Natural killer cell (primary cell): ENCODE measurements at regions not wholly inside any gene's neighbourhood (a gene's known extent, or its start where the extent isn't known, plus 50 kb on each side); places are given as distances from the start of the nearest gene placed in this dataset.

Experiments used
- ATAC-seq, 3 donors: fragments of 150-1000 bp in 2 of 3; fragments of 200-7000 bp in 1 of 3; cut with Tn5 transposase; 1 replicate in 1 of 3; 2 replicates in 2 of 3; pipeline ENCODE4 v1.10.0; 2021; ENCODE audit warnings: mild to moderate bottlenecking in 2 of 3, moderate library complexity in 2 of 3
- DNase-seq, 2 donors: peaks; one replicate each; pipeline versions ENCODE4 v3.0.0 to v3.0.0-alpha.2; 2013 to 2021; ENCODE audit warnings: mixed read lengths in 1 of 2
- H3K27ac ChIP-seq: one replicate; pipeline ENCODE4 v1.5.1; 2013; ENCODE audit warnings: mild to moderate bottlenecking, low read length
- H3K27me3 ChIP-seq: one replicate; pipeline ENCODE4 v1.6.1; 2013; ENCODE audit warnings: low read length; ENCODE audit not compliant: control insufficient read depth, insufficient read depth
- H3K36me3 ChIP-seq: one replicate; pipeline ENCODE4 v1.6.1; 2013; ENCODE audit warnings: low read length; ENCODE audit not compliant: control insufficient read depth, insufficient read depth
- H3K4me1 ChIP-seq: one replicate; pipeline ENCODE4 v1.6.1; 2013; ENCODE audit warnings: low read length; ENCODE audit not compliant: control insufficient read depth, insufficient read depth
- H3K4me3 ChIP-seq: one replicate; pipeline ENCODE4 v1.5.1; 2013; ENCODE audit warnings: low read length
- H3K9me3 ChIP-seq: one replicate; pipeline ENCODE4 v1.6.1; 2013; ENCODE audit warnings: low read length; ENCODE audit not compliant: control insufficient read depth, insufficient read depth
- H3K27ac Mint-ChIP-seq, 2 donors: one replicate each; pipeline ENCODE4 v1.8.0; 2022; ENCODE audit warnings: mild to moderate bottlenecking in 2 of 2, mixed read lengths in 2 of 2, moderate library complexity in 1 of 2
- H3K27me3 Mint-ChIP-seq, 2 donors: one replicate each; pipeline ENCODE4 v1.8.0; 2022; ENCODE audit warnings: low read depth in 2 of 2, mixed read lengths in 2 of 2
- H3K36me3 Mint-ChIP-seq: one replicate; pipeline ENCODE4 v1.8.0; 2022; ENCODE audit warnings: mixed read lengths
- H3K4me1 Mint-ChIP-seq, 2 donors: one replicate each; pipeline ENCODE4 v1.8.0; 2022; ENCODE audit warnings: mixed read lengths in 2 of 2
- H3K4me3 Mint-ChIP-seq: one replicate; pipeline ENCODE4 v1.8.0; 2022; ENCODE audit warnings: mild to moderate bottlenecking, moderate library complexity, mixed read lengths
- H3K9me3 Mint-ChIP-seq, 2 donors: one replicate each; pipeline ENCODE4 v1.8.0; 2022; ENCODE audit warnings: mixed read lengths in 2 of 2
- CTCF ChIP-seq: fragments of 200-600 bp; IDR thresholded peaks from one replicate; pipeline ENCODE4 v1.8.0; 2022; ENCODE audit warnings: antibody characterized with exemption
- WGBS: methylation state at CpG from one replicate; pipeline ENCODE4 v1.1.7; 2013; ENCODE audit warnings: missing lambda C conversion rate; ENCODE audit not compliant: insufficient coverage; 5-methylcytosine and 5-hydroxymethylcytosine counted together
- intact Hi-C: fragments of 100-400 bp; cut with micrococcal nuclease; formaldehyde crosslinking; loops from one replicate; pipeline ENCODE4 v1.14.2; 2022

GRCh38 chr7:26008428-26008827, 143.6 kb upstream of the NFE2L3 start:
- no peaks in the 10 kb centered on the region for H3K9me3 ChIP-seq
- H3K9me3 Mint-ChIP-seq = no peaks in the 10 kb centered on the region
- H3K27me3 Mint-ChIP-seq = peaks cover 21% of the 10 kb centered on the region in 2 donors
- DNase-seq (no peak), ATAC-seq (no peak)
- H3K27me3 ChIP-seq = peaks cover 2% of the 10 kb centered on the region
- H3K4me1 ChIP-seq = no peaks in the 10 kb centered on the region
- no peak for TF ChIP-seq CTCF
- intact Hi-C loops = no loop called here
- H3K36me3 ChIP-seq = no peaks in the 10 kb centered on the region
- H3K4me1 Mint-ChIP-seq = no peaks in the 10 kb centered on the region
- WGBS = 83% methylated on average over 4 of the region's 5 CpGs
- H3K4me3 ChIP-seq = no peak overlapping the region
- H3K27ac ChIP-seq = no peak overlapping the region
- H3K36me3 Mint-ChIP-seq = no peaks in the 10 kb centered on the region
- H3K27ac Mint-ChIP-seq = no peak overlapping the region
- no peak overlapping the region for H3K4me3 Mint-ChIP-seq

- intact Hi-C loops = no loop called here
- ATAC-seq (no peak), DNase-seq (no peak)
- Mint-ChIP-seq H3K27ac (no peak overlapping the region), H3K27me3 (peaks cover 23 to 36% of the 10 kb centered on the region in 2 donors), H3K4me3 (no peak overlapping the region), H3K4me1 (no peaks in the 10 kb centered on the region), H3K36me3 (no peaks in the 10 kb centered on the region), H3K9me3 (peaks cover 0 to 3% of the 10 kb centered on the region in 2 donors)
- WGBS = 35% methylated on average over 8 of the region's 9 CpGs
- Histone ChIP-seq H3K27ac (no peak overlapping the region), H3K4me1 (no peaks in the 10 kb centered on the region), H3K36me3 (no peaks in the 10 kb centered on the region), H3K27me3 (peaks cover 5% of the 10 kb centered on the region), H3K4me3 (no peak overlapping the region), H3K9me3 (no peaks in the 10 kb centered on the region)
- TF ChIP-seq CTCF = no peak
Observed at GRCh38 chr7:26011039-26011696, 140.8 kb upstream of the NFE2L3 start.

- no peaks in the 10 kb centered on the region for H3K36me3 Mint-ChIP-seq
- no peak overlapping the region for H3K4me3 Mint-ChIP-seq
- Histone ChIP-seq H3K27ac (no peak overlapping the region), H3K4me3 (no peak overlapping the region), H3K27me3 (peaks cover 5% of the 10 kb centered on the region), H3K9me3 (no peaks in the 10 kb centered on the region), H3K36me3 (no peaks in the 10 kb centered on the region), H3K4me1 (no peaks in the 10 kb centered on the region)
- ATAC-seq (no peak), DNase-seq (no peak)
- TF ChIP-seq CTCF = no peak
- H3K4me1 Mint-ChIP-seq = no peaks in the 10 kb centered on the region
- intact Hi-C loops = no loop called here
- no peak overlapping the region for H3K27ac Mint-ChIP-seq
- peaks cover 32 to 34% of the 10 kb centered on the region in 2 donors for H3K27me3 Mint-ChIP-seq
- 80% methylated on average over 9 of the region's 9 CpGs for WGBS
- H3K9me3 Mint-ChIP-seq = peaks cover 0 to 3% of the 10 kb centered on the region in 2 donors
Observed at GRCh38 chr7:26013551-26014083, 138.4 kb upstream of the NFE2L3 start.

- no peak overlapping the region for H3K4me3 ChIP-seq
- H3K27ac ChIP-seq = no peak overlapping the region
- H3K4me1 ChIP-seq = no peaks in the 10 kb centered on the region
- no peaks in the 10 kb centered on the region for H3K27me3 ChIP-seq
- Mint-ChIP-seq H3K27ac (no peak overlapping the region), H3K4me1 (no peaks in the 10 kb centered on the region), H3K36me3 (no peaks in the 10 kb centered on the region), H3K4me3 (no peak overlapping the region), H3K27me3 (peaks cover 10 to 15% of the 10 kb centered on the region in 2 donors), H3K9me3 (no peaks in the 10 kb centered on the region)
- ATAC-seq (no peak), DNase-seq (no peak)
- intact Hi-C loops = no loop called here
- no peaks in the 10 kb centered on the region for H3K36me3 ChIP-seq
- no peak for TF ChIP-seq CTCF
- no peaks in the 10 kb centered on the region for H3K9me3 ChIP-seq
- no CpG with 5 or more reads among the region's 3 CpGs for WGBS
Observed at GRCh38 chr7:26022982-26023381, 129.0 kb upstream of the NFE2L3 start.
